OCI-LY7 (cell line): ENCODE measurements at regions not wholly inside any gene's neighbourhood (a gene's known extent, or its start where the extent isn't known, plus 50 kb on each side); places are given as distances from the start of the nearest gene placed in this dataset.

Source experiments
- EZH2phosphoT487 ChIP-seq: fragments of 200-600 bp; sonication (generic); IDR thresholded peaks from 2 replicates; pipeline ENCODE4 v1.6.1; 2018; ENCODE audit warnings: low read depth, borderline replicate concordance, mild to moderate bottlenecking, mixed run types, antibody characterized with exemption, low read length, moderate library complexity, mixed read lengths
- TF ChIP-seq, protein P1 (sequence below): fragments of 200-600 bp; sonication (generic); conservative IDR thresholded peaks from 2 replicates; pipeline ENCODE4 v1.5.1; 2014; ENCODE audit warnings: mild to moderate bottlenecking, antibody characterized with exemption, low read length, moderate library complexity, mixed read lengths

DNA sequence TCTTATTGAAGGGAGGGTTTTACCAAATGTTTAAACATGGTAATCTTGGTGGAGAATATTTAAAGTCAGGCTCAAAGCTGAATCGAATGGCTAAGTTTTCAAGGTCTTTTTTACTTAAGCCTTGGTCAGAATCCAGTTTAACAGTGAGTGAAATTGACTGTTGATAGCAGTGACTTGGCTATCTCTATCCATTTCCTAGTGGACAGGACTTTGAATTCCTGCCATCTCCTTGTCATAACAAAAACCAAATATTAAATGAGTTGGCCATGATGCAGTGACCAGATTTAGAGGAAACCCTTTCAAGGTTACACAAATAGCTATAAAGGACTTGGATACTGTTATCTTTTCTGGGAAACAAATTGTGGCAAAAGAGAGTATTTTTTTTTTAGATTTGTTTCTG lies 92.0 kb downstream of the JRKL start:
- TF ChIP-seq, protein P1, sequence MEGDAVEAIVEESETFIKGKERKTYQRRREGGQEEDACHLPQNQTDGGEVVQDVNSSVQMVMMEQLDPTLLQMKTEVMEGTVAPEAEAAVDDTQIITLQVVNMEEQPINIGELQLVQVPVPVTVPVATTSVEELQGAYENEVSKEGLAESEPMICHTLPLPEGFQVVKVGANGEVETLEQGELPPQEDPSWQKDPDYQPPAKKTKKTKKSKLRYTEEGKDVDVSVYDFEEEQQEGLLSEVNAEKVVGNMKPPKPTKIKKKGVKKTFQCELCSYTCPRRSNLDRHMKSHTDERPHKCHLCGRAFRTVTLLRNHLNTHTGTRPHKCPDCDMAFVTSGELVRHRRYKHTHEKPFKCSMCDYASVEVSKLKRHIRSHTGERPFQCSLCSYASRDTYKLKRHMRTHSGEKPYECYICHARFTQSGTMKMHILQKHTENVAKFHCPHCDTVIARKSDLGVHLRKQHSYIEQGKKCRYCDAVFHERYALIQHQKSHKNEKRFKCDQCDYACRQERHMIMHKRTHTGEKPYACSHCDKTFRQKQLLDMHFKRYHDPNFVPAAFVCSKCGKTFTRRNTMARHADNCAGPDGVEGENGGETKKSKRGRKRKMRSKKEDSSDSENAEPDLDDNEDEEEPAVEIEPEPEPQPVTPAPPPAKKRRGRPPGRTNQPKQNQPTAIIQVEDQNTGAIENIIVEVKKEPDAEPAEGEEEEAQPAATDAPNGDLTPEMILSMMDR, result no peak
- no peak for TF ChIP-seq EZH2phosphoT487
